ENCODE measurements at regions not wholly inside any gene's neighbourhood (a gene's known extent, or its start where the extent isn't known, plus 50 kb on each side); places are given as distances from the start of the nearest gene placed in this dataset.

GRCh38 chr10:110375121-110375520 lies 70.4 kb upstream of the SMNDC1 start:
- DNase-seq (ENCODE audit: low read depth in 3 of 3), result no peak

DNA sequence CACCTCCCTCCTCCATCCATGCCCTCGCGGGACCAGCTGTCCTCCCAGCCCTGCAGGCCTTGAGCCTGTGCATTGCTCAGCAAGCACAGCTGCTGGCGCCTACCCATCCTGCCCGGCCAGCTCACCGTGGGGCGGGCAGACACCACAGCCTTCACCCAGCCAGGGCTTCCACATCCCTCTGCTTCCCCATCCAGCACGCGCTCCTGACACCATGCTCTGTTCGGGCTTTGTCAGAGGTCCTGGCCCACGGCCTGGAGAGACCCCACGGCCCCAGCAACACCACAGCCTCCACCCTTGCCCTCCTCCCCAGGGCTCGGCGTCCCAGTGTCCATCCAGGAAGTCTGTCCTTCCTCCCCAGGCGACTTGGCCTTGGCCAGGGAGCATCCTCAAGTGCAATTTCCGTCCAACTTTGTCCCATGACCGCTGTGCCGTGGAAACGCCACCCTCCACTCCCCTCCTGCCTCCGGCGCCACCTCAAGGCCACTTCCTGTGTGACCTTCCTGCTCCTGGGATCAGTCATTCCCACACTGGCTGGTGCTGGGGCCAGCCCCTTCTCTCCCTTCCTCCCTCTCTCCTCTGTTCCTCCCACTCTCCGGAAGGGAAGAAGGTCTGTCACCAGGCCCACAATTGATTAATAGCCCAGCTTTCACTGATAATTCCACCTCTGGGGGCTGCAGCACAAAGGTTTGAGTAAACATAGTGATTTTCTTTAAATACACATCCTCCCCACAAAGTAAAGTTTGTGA lies 71.5 kb upstream of the SMNDC1 start:
- DNase-seq (ENCODE audit: low read depth in 3 of 3), result no peak

DNA sequence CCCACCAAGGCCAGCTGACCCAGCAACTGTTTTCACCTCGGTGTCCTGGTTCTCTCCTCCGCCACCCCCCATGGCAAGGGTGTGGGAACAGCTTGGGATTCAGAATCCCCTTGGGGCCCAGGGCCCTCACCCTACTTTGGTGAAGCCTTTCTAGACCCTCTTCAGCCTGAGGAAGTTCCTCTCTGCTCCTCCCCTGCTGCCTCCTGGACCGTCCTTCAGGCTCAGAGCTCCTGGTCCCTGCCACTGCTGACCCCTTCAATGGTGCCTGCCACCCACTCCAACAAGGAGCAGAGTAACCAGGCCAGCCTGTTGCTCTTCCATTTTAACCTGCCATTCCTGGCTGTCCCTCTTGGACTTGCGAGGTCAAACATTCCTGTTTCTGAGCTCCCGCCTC lies 72.0 kb upstream of the SMNDC1 start:
- DNase-seq (ENCODE audit: low read depth in 3 of 3), result no peak

DNA sequence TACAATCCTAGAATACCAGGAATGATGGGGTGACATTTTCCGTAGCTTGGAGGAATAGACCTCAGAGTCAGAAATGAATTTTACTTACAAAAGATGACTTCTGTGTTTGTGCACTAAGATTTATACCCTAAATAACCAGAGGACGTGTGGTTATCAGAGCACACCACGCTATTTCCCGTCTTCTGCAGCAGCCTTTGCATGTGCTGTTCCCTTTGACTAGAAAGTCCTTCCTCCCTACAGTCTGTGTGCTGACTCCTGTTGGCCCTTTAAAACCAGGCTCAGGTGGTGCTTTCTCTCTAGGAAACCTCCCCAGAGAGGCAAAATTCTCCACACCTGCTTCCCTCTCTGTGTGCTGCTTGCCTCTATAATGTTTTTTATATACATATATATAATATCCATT lies 73.3 kb upstream of the SMNDC1 start:
- no peak for DNase-seq (ENCODE audit: low read depth in 3 of 3)

- no peak for DNase-seq (ENCODE audit: low read depth in 3 of 3)
These were observed 73.9 kb upstream of the SMNDC1 start for GRCh38 chr10:110378533-110379108.

DNA sequence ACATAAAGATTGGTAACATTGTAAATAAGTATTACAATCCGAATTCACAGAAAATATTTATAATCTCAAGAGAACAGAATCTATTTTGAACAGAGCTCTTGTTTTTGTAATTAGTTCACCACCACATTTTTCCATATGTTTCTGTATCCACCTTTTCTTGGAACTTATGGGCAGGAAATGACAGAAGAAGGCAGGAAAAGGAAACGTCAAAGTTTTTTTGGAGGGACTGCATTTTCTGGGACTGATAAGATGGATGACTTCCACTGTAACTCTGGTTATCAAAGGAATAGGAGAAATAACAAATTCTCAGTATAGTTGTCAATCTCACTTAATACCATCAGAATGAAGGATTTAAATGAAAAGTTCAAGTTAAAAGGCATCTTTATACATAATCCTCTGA lies 75.1 kb upstream of the SMNDC1 start:
- no peak for DNase-seq (ENCODE audit: low read depth in 3 of 3)

- DNase-seq (ENCODE audit: low read depth in 3 of 3), result no peak
These were observed 75.6 kb upstream of the SMNDC1 start for GRCh38 chr10:110380293-110380692.

GRCh38 chr10:110382695-110383094 lies 78.0 kb upstream of the SMNDC1 start:
- DNase-seq (ENCODE audit: low read depth in 3 of 3), result no peak

DNA sequence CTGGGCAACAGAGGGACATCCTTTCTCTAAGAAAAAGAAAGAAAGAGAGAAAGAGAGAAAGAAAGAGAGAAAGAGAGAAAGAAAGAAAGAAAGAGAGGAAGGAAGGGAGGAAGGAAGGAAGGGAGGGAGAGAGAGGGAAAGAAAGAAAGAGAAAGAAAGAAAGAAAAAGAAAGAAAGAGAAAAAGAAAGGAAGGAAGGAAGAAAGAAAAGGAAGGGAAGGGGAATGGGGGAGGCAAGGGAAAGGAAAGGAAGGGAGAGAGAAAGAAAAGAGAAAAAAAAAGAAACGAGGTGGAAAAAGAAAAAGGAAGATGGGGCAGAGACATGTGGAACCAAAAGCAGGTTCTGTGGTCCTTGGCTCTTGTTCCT lies 82.9 kb upstream of the SMNDC1 start:
- no peak for DNase-seq (ENCODE audit: low read depth in 3 of 3)

DNA sequence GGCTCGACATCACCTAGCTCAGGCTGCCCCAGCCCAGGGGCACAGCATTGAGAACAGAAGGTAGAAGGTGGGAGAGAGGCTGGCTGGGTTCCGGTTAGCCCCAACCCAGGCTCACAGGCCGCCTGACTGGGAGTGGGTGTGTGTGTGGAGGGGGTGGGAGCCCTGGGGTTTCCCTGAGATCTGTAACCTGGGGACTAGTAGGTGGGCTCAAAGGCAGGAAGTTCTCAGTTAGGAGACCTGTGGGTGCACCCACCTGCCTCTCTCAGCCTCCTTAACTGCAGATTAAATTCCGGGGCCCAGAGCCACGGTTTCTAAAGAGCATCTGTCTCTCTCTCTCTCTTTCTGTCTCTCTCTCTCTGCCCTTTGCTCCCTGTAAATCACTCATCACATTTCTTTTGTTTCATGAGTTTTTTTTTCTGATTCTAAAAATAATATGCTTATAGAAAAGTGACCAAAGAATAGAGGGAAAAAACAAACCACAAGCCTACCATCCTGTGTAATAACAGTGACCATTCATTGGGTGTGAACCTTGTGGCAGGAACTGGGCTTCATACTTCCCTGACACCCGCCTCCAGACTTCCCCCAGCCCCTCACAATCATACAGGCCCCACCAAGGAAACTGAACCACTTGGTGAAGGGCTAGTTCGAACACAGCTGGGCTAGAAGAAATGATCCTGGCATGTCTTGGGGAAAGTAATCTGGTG lies 83.4 kb upstream of the SMNDC1 start:
- DNase-seq (ENCODE audit: low read depth in 3 of 3), result peak in 2 of 3 experiments; percentile 69 to 70

DNA sequence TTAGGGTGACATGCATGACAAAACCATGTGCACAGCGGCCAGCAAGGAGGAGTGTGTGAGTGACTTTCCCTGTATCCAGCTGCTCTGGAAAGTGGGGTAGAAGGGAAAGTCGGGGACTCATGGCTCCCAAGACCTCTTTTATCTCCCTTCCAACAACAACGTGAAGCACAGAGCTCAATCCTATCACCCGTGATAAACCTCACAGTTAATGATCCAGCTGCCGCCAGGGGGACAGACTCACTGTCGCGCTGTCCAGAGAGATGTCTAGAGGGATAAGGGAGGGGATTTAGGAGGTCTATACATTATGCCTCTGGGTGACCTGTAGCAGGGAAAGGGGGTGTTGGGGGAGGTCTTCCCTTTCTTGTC lies 84.0 kb upstream of the SMNDC1 start:
- no peak for DNase-seq (ENCODE audit: low read depth in 3 of 3)

GRCh38 chr10:110389255-110389654 lies 84.5 kb upstream of the SMNDC1 start:
- no peak for DNase-seq (ENCODE audit: low read depth in 3 of 3)

GRCh38 chr10:110391541-110391940 lies 86.8 kb upstream of the SMNDC1 start:
- DNase-seq (ENCODE audit: low read depth in 3 of 3), result no peak

DNA sequence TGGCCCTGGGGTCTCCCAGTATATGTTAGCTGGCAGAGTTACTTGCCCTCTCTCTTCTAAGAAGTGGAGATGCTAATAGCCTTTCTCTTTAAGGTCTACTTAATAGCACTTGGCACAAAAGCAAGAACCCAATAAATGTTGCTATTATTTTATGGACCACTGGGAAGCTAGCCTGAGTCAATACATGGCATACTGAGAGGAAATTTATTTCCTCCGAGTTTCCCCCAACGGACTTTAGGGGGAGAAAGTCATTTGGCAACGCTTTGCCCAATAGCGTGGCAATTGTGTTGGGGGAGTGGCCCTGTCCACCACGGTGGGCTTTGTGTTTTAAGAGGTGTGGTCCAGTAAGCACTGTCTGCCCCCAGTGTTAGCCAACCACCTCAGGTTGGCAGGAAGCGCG lies 87.4 kb upstream of the SMNDC1 start:
- no peak for DNase-seq (ENCODE audit: low read depth in 3 of 3)

DNA sequence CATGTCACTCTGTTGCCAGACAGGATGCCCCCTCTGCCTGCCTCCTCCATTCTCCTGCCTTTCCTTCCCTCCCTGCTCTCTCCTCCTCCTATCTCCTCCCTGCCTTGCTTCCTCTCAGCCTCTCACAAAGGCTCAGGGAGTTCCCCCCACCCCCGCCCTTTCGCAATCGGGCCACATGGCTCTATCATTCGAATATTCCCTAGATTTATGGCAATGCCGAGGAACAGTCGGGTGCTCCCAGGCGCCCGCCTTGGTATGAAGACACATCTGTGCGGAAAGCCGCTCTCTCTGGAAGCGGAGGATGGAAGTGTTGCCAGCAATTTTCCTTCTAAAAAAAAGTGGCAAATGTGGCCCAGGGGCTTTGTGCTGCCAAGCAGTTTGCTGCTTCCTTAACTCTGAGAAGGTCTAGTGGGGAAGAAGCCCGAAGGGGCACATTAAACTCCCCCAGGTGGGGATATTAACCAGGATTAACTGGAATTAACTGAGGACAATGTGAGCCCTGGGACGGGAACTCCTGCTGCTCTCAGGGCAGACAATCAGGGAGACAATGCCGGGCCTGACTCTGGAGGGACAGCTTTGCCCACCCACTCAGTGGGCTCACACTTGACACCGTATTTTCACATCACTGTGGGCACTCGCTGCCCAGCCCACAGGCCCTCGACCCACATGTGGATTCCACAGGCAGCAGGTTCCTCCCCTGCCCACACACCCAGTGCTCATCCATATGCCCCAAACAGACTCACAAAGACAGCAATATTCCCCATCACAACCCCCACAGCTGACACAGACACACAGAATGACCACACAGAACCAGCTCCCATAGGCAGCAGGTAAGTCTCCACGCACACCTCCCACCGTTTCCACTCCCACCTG lies 88.4 kb upstream of the SMNDC1 start:
- no peak for DNase-seq (ENCODE audit: low read depth in 3 of 3)

GRCh38 chr10:110393866-110394265 lies 89.1 kb upstream of the SMNDC1 start:
- DNase-seq (ENCODE audit: low read depth in 3 of 3), result no peak

GRCh38 chr10:110394296-110394695 lies 89.6 kb upstream of the SMNDC1 start:
- DNase-seq (ENCODE audit: low read depth in 3 of 3), result no peak

DNA sequence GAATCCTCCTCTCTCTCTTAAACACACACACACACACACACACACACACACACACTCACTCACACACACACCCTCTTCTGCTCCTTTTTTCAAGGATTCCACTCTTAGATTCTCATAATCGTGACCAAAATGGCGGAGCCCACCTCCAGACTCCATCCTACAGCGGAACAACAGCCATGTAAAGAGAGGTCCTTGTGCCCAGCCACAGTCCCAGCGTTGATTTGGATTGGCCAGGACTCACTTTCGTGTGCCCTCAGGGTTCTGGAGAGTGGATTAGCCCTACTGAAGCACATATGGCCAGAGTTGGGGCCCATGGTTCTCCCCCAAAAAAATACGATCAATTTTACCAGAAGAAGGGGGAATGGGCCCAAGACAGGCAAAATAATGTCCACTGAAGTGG lies 90.2 kb upstream of the SMNDC1 start:
- no peak for DNase-seq (ENCODE audit: low read depth in 3 of 3)

GRCh38 chr10:110395350-110396283 lies 90.9 kb upstream of the SMNDC1 start:
- no peak for DNase-seq (ENCODE audit: low read depth in 3 of 3)

GRCh38 chr10:110396284-110396651 lies 91.5 kb upstream of the SMNDC1 start:
- DNase-seq (ENCODE audit: low read depth in 3 of 3), result no peak

DNA sequence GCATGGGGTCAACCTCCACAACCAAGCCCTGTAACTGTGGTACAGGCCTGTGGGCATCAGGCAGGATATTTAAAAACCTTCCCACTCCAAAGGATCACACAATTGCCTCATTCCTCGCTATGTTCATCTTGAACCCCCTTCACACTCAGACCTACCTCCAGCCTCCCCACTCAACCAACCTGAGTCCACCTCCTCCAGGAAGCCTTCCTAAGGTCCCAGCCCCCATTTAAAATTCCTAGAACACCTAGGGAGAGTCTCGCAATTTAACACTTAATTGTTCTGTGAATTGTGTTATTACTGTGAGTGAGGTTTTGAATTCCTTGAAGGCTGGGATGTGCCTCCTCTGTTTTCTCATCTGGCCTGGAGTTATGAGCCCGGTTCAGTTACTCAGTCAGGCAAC lies 93.1 kb upstream of the SMNDC1 start:
- DNase-seq (ENCODE audit: low read depth in 3 of 3), result no peak
